ENCODE measurements at regions not wholly inside any gene's neighbourhood (a gene's known extent, or its start where the extent isn't known, plus 50 kb on each side); places are given as distances from the start of the nearest gene placed in this dataset.

- DNase-seq (ENCODE audit: low read depth in 1 of 2, low spot score in 1 of 2), result no peak
- Histone ChIP-seq H3K27ac (replicated peaks) (no peak overlapping the region), H3K4me3 (replicated peaks; ENCODE audit: insufficient read depth, low read length) (no peak overlapping the region), H3K27me3 (ENCODE audit: insufficient read depth, poor library complexity, severe bottlenecking) (no peaks in the 10 kb centered on the region)
- TF ChIP-seq REST (IDR thresholded peaks at IDR 0.05; ENCODE audit: insufficient replicate concordance, low read depth), result no peak
- no peak for TF ChIP-seq GABPA (IDR thresholded peaks at IDR 0.05; ENCODE audit: low read depth)
- TF ChIP-seq POLR2AphosphoS5 (IDR thresholded peaks at IDR 0.05; ENCODE audit: low read depth), result no peak
- no peak for TF ChIP-seq CTCF (IDR thresholded peaks at IDR 0.05; ENCODE audit: insufficient read depth, low read length)
These were observed 289.3 kb upstream of the PODXL start for GRCh38 chr7:131845573-131846314.

GRCh38 chr7:131844369-131844768 lies 287.9 kb upstream of the PODXL start:
- TF ChIP-seq CTCF (IDR thresholded peaks at IDR 0.05; ENCODE audit: insufficient read depth, low read length) (no peak), POLR2AphosphoS5 (IDR thresholded peaks at IDR 0.05; ENCODE audit: low read depth) (no peak), SPI1 (IDR thresholded peaks at IDR 0.05; ENCODE audit: borderline replicate concordance, low read depth) (no peak), REST (IDR thresholded peaks at IDR 0.05; ENCODE audit: insufficient replicate concordance, low read depth) (no peak), GABPA (IDR thresholded peaks at IDR 0.05; ENCODE audit: low read depth) (no peak)
- H3K4me3 ChIP-seq (replicated peaks; ENCODE audit: insufficient read depth, low read length), result no peak overlapping the region
- H3K27ac ChIP-seq (replicated peaks), result no peak overlapping the region
- no peak for DNase-seq (ENCODE audit: low read depth in 1 of 2, low spot score in 1 of 2)
- H3K27me3 ChIP-seq (ENCODE audit: insufficient read depth, poor library complexity, severe bottlenecking), result no peaks in the 10 kb centered on the region

GRCh38 chr7:131843898-131844331 lies 287.5 kb upstream of the PODXL start:
- H3K4me3 ChIP-seq (replicated peaks; ENCODE audit: insufficient read depth, low read length), result no peak overlapping the region
- H3K27me3 ChIP-seq (ENCODE audit: insufficient read depth, poor library complexity, severe bottlenecking), result no peaks in the 10 kb centered on the region
- H3K27ac ChIP-seq (replicated peaks), result no peak overlapping the region
- no peak for DNase-seq (ENCODE audit: low read depth in 1 of 2, low spot score in 1 of 2)
- TF ChIP-seq POLR2AphosphoS5 (IDR thresholded peaks at IDR 0.05; ENCODE audit: low read depth), result no peak
- no peak for TF ChIP-seq CTCF (IDR thresholded peaks at IDR 0.05; ENCODE audit: insufficient read depth, low read length)
- no peak for TF ChIP-seq GABPA (IDR thresholded peaks at IDR 0.05; ENCODE audit: low read depth)
- TF ChIP-seq SPI1 (IDR thresholded peaks at IDR 0.05; ENCODE audit: borderline replicate concordance, low read depth), result no peak
- no peak for TF ChIP-seq REST (IDR thresholded peaks at IDR 0.05; ENCODE audit: insufficient replicate concordance, low read depth)
